Hepatocyte (in vitro differentiated cells): ENCODE measurements at regions not wholly inside any gene's neighbourhood (a gene's known extent, or its start where the extent isn't known, plus 50 kb on each side); places are given as distances from the start of the nearest gene placed in this dataset.

Source experiments
- CTCF ChIP-seq: fragments of 200-600 bp; sonication (generic); IDR thresholded peaks from 2 replicates; pipeline ENCODE4 v1.5.1; 2016; ENCODE audit warnings: antibody characterized with exemption, mild to moderate bottlenecking; ENCODE audit not compliant: poor library complexity
- EZH2 ChIP-seq: fragments of 200-600 bp; sonication (generic); IDR thresholded peaks from 2 replicates; pipeline ENCODE4 v1.6.1; 2016; ENCODE audit warnings: antibody characterized with exemption, mild to moderate bottlenecking, borderline replicate concordance

DNA sequence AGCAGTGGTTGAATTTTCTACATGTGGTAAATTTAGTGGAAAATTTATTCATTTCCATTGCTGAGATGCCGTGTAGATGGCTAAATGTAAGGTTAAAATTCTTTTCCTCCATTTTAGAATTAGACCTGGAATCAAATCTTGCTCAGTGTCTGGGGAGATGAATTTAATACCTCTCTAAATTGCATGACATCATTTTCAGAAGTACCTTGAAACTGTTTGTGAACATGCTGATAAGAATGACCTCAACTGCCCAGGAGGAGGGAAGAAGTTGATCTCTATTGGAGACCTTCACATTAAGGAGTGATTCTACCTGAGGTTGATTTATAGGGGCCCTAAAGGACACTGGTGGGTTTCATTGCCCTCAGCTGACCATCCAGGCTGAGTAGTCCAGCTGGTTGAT, 116.7 kb upstream of the EGFLAM start:
- TF ChIP-seq EZH2: no peak
- no peak for TF ChIP-seq CTCF
